ENCODE measurements at regions not wholly inside any gene's neighbourhood (a gene's known extent, or its start where the extent isn't known, plus 50 kb on each side); places are given as distances from the start of the nearest gene placed in this dataset.

DNA sequence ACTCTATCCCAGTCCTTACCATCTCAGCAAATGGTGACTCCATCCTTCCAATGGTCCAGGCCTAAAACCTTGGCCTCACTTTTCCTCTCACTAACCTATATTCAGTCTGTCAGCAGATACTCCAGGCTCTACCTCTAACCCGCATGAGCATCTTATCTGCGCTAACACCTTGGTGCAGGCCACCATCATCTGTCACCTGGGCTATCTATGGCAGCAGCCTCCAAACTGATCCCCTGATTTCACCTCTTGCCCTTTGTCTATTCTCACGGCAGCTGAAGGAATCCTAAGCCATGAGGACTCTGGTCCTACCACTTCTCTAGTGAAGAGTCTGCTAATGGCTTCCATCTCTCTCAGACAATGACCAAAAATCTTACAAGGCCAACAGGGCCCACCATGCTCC is 57.9 kb upstream of the CCL1 start:
- Histone ChIP-seq H3K27ac (no peak overlapping the region), H3K36me3 (no peaks in the 10 kb centered on the region), H3K9me3 (no peaks in the 10 kb centered on the region), H3K4me3 (no peak overlapping the region), H3K27me3 (peaks cover 10 to 22% (median 18%) of the 10 kb centered on the region in 3 donors), H3K4me1 (peaks cover 0 to 3% of the 10 kb centered on the region in 2 donors)
- intact Hi-C loops (cut with DNase I; ENCODE audit: low total_unique reads): loop anchor here (1.0 kb wide), 2 partner anchors 217 to 698 kb away; partner anchors contain the start of gene RAD51D
- in situ Hi-C loops (cut with MboI; ENCODE audit: low sequenced_read_pairs in 4 of 4): loop anchor here in 2 of 4 donors (5.0 to 25.0 kb wide), 3 partner anchors 216 to 704 kb away; partner anchors contain the start of gene FNDC8 (in 2 of the 2)
- no peak for DNase-seq
- TF ChIP-seq POLR2A (IDR thresholded peaks at IDR 0.05): no peak
- TF ChIP-seq, protein P1, sequence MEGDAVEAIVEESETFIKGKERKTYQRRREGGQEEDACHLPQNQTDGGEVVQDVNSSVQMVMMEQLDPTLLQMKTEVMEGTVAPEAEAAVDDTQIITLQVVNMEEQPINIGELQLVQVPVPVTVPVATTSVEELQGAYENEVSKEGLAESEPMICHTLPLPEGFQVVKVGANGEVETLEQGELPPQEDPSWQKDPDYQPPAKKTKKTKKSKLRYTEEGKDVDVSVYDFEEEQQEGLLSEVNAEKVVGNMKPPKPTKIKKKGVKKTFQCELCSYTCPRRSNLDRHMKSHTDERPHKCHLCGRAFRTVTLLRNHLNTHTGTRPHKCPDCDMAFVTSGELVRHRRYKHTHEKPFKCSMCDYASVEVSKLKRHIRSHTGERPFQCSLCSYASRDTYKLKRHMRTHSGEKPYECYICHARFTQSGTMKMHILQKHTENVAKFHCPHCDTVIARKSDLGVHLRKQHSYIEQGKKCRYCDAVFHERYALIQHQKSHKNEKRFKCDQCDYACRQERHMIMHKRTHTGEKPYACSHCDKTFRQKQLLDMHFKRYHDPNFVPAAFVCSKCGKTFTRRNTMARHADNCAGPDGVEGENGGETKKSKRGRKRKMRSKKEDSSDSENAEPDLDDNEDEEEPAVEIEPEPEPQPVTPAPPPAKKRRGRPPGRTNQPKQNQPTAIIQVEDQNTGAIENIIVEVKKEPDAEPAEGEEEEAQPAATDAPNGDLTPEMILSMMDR (IDR thresholded peaks at IDR 0.05 in 4 of 5, conservative IDR thresholded peaks at IDR 0.05 in 1 of 5): no peak
- ATAC-seq: no peak

GRCh38 chr17:34420254-34420766 is 57.3 kb upstream of the CCL1 start:
- no peak overlapping the region for H3K4me3 ChIP-seq
- ATAC-seq (peak; percentile 26 to 41), DNase-seq (peak; percentile 18 to 34)
- peaks cover 10 to 19% (median 17%) of the 10 kb centered on the region in 3 donors for H3K27me3 ChIP-seq
- no peak overlapping the region for H3K27ac ChIP-seq
- TF ChIP-seq, protein P1 (IDR thresholded peaks at IDR 0.05 in 4 of 5, conservative IDR thresholded peaks at IDR 0.05 in 1 of 5): peak; percentile 74 to 91 (median 84)
- no peak for TF ChIP-seq POLR2A (IDR thresholded peaks at IDR 0.05)
- intact Hi-C loops (cut with DNase I; ENCODE audit: low total_unique reads) (loop anchor here (1.0 kb wide), 2 partner anchors 218 to 699 kb away; partner anchors contain the start of gene RAD51D), in situ Hi-C loops (cut with MboI; ENCODE audit: low sequenced_read_pairs in 4 of 4) (loop anchor here in 2 of 4 donors (5.0 to 25.0 kb wide), 3 partner anchors 217 to 704 kb away; partner anchors contain the start of gene FNDC8 (in 2 of the 2))
- peaks cover 0 to 3% of the 10 kb centered on the region in 2 donors for H3K4me1 ChIP-seq
- no peaks in the 10 kb centered on the region for H3K36me3 ChIP-seq
- no peaks in the 10 kb centered on the region for H3K9me3 ChIP-seq

- in situ Hi-C loops (cut with MboI; ENCODE audit: low sequenced_read_pairs in 4 of 4): loop anchor here in 3 of 4 donors (5.0 to 25.0 kb wide), 2 partner anchors 221 to 706 kb away; partner anchors contain the start of gene FNDC8 (in 2 of the 3)
- Histone ChIP-seq H3K9me3 (no peaks in the 10 kb centered on the region), H3K27ac (no peak overlapping the region), H3K36me3 (no peaks in the 10 kb centered on the region), H3K27me3 (peaks cover 0 to 20% (median 6%) of the 10 kb centered on the region in 3 donors), H3K4me3 (no peak overlapping the region), H3K4me1 (peaks cover 0 to 3% of the 10 kb centered on the region in 2 donors)
- DNase-seq: no peak
- intact Hi-C loops (cut with DNase I; ENCODE audit: low total_unique reads): no loop called here
- no peak for ATAC-seq
- no peak for TF ChIP-seq POLR2A (IDR thresholded peaks at IDR 0.05)
- TF ChIP-seq, protein P1 (IDR thresholded peaks at IDR 0.05 in 4 of 5, conservative IDR thresholded peaks at IDR 0.05 in 1 of 5): no peak
Observed at GRCh38 chr17:34416116-34416515, 53.1 kb upstream of the CCL1 start.

DNA sequence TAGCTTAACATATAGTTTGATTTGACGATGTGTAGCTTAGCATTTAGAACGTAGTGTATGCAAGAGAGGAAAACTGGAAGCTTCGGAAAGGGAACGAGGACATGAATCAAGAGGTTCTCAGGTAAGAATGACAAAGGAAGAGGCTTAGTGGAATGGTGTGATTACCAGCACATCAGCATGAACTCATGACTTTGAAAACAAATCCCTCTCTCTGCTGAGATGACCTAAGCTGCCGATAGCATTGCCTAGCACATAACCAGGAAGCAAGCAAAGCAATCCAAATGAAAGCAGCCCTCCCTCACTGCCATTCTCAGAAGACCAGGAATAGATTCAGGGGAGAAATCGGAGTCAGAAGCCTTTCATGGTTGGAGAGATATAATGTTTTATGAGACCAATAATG is 51.3 kb upstream of the CCL1 start:
- TF ChIP-seq, protein P1 (IDR thresholded peaks at IDR 0.05 in 4 of 5, conservative IDR thresholded peaks at IDR 0.05 in 1 of 5): no peak
- TF ChIP-seq POLR2A (IDR thresholded peaks at IDR 0.05): no peak
- peaks cover 0 to 31% (median 6%) of the 10 kb centered on the region in 3 donors for H3K27me3 ChIP-seq
- in situ Hi-C loops (cut with MboI; ENCODE audit: low sequenced_read_pairs in 4 of 4): loop anchor here in 1 of 4 donors (25.0 kb wide), 1 partner anchor 223 kb away; no protein-coding TSS in a partner anchor
- intact Hi-C loops (cut with DNase I; ENCODE audit: low total_unique reads): no loop called here
- no peaks in the 10 kb centered on the region for H3K9me3 ChIP-seq
- no peak overlapping the region for H3K4me3 ChIP-seq
- H3K4me1 ChIP-seq: peaks cover 0 to 3% of the 10 kb centered on the region in 2 donors
- no peak for DNase-seq
- no peaks in the 10 kb centered on the region for H3K36me3 ChIP-seq
- H3K27ac ChIP-seq: no peak overlapping the region
- ATAC-seq: no peak

All from gastrocnemius medialis (tissue), 4 donors.